Gastroesophageal sphincter (tissue), 4 donors: ENCODE measurements at regions not wholly inside any gene's neighbourhood (a gene's known extent, or its start where the extent isn't known, plus 50 kb on each side); places are given as distances from the start of the nearest gene placed in this dataset.

Experiments used
- ATAC-seq: fragments of 150-250 bp; one replicate; pipeline ENCODE4 v1.9.1; 2016; ENCODE audit warnings: mild to moderate bottlenecking, moderate library complexity
- H3K27ac ChIP-seq, 4 donors: fragments of 200-600 bp; sonication (generic) in 3 of 4; 1 replicate in 3 of 4; 2 replicates in 1 of 4; pipeline ENCODE4 v1.5.1; 2016 to 2019
- H3K27me3 ChIP-seq: fragments of 200-600 bp; sonication (generic); one replicate; pipeline ENCODE4 v1.5.1; 2019
- H3K36me3 ChIP-seq, 2 donors: fragments of 200-600 bp; sonication (generic); one replicate each; pipeline ENCODE4 v1.5.1; 2019; ENCODE audit warnings: control low read depth in 1 of 2
- H3K4me1 ChIP-seq, 3 donors: fragments of 200-600 bp; sonication (generic); 1 replicate in 2 of 3; 2 replicates in 1 of 3; pipeline ENCODE4 v1.5.1; 2016 to 2019; ENCODE audit warnings: control low read depth in 2 of 3
- H3K4me3 ChIP-seq, 2 donors: fragments of 200-600 bp; sonication (generic); one replicate each; pipeline ENCODE4 v1.5.1; 2019; ENCODE audit warnings: mild to moderate bottlenecking in 1 of 2, moderate library complexity in 1 of 2
- H3K9me3 ChIP-seq, 3 donors: fragments of 200-600 bp; sonication (generic); one replicate each; pipeline ENCODE4 v1.5.1; 2017 to 2019; ENCODE audit warnings: control low read depth in 2 of 3
- CTCF ChIP-seq, 4 experiments: fragments of 200-600 bp in 2 of 4; fragments of 450-650 bp in 2 of 4; sonication (generic) in 1 of 4; IDR thresholded peaks; one replicate each; pipeline ENCODE4 v1.5.1; 2017 to 2019; ENCODE audit warnings: antibody characterized with exemption in 4 of 4, mild to moderate bottlenecking in 2 of 4, moderate library complexity in 2 of 4
- EP300 ChIP-seq: sonication (generic); formaldehyde crosslinking; IDR thresholded peaks from one replicate; pipeline ENCODE4 v1.6.1; 2017; ENCODE audit warnings: antibody characterized with exemption, mild to moderate bottlenecking
- POLR2A ChIP-seq, 2 donors: fragments of 450-650 bp; IDR thresholded peaks; one replicate each; pipeline ENCODE4 v1.6.1; 2017; ENCODE audit warnings: antibody characterized with exemption in 2 of 2, mild to moderate bottlenecking in 2 of 2, moderate library complexity in 1 of 2
- POLR2AphosphoS5 ChIP-seq: sonication (generic); formaldehyde crosslinking; IDR thresholded peaks from one replicate; pipeline ENCODE4 v1.6.1; 2017; ENCODE audit warnings: antibody characterized with exemption
- WGBS, 2 donors: methylation state at CpG; one replicate each; pipeline ENCODE4 v1.1.5; 2018; ENCODE audit warnings: low coverage in 1 of 2; 5-methylcytosine and 5-hydroxymethylcytosine counted together

GRCh38 chr1:185681034-185681633 is 53.1 kb upstream of the HMCN1 start:
- Histone ChIP-seq H3K27ac (no peak overlapping the region), H3K27me3 (no peaks in the 10 kb centered on the region), H3K9me3 (no peaks in the 10 kb centered on the region), H3K4me1 (no peaks in the 10 kb centered on the region), H3K36me3 (no peaks in the 10 kb centered on the region), H3K4me3 (no peak overlapping the region)
- 50 to 83% methylated on average over 1 to 2 of the region's 2 CpGs for WGBS, 2 donors
- ATAC-seq: no peak
- TF ChIP-seq CTCF (IDR thresholded peaks at IDR 0.05) (peak in 2 of 4 experiments; percentile 30 to 53), EP300 (no peak)

GRCh38 chr1:185680453-185680852 is 53.7 kb upstream of the HMCN1 start:
- H3K9me3 ChIP-seq: no peaks in the 10 kb centered on the region
- TF ChIP-seq POLR2AphosphoS5: no peak
- no peak for TF ChIP-seq CTCF (IDR thresholded peaks at IDR 0.05)
- no peak for TF ChIP-seq POLR2A (IDR thresholded peaks at IDR 0.05)
- TF ChIP-seq EP300: no peak
- no peaks in the 10 kb centered on the region for H3K4me1 ChIP-seq
- H3K27me3 ChIP-seq: no peaks in the 10 kb centered on the region
- H3K36me3 ChIP-seq: no peaks in the 10 kb centered on the region
- H3K27ac ChIP-seq: no peak overlapping the region
- WGBS, 2 donors: 51% methylated on average over 4 of the region's 4 CpGs; no CpG with 5 or more reads in 1 of the 2 donors
- H3K4me3 ChIP-seq: no peak overlapping the region
- ATAC-seq: no peak

- H3K9me3 ChIP-seq: no peaks in the 10 kb centered on the region
- TF ChIP-seq POLR2AphosphoS5: no peak
- no peak for ATAC-seq
- H3K4me3 ChIP-seq: no peak overlapping the region
- H3K4me1 ChIP-seq: no peaks in the 10 kb centered on the region
- H3K36me3 ChIP-seq: no peaks in the 10 kb centered on the region
- no peak overlapping the region for H3K27ac ChIP-seq
- WGBS, 2 donors: 70 to 75% methylated on average over 3 to 5 of the region's 5 CpGs
- no peaks in the 10 kb centered on the region for H3K27me3 ChIP-seq
These were observed 55.0 kb upstream of the HMCN1 start for GRCh38 chr1:185679220-185679619.

- H3K36me3 ChIP-seq: no peaks in the 10 kb centered on the region
- no peak for ATAC-seq
- H3K9me3 ChIP-seq: no peaks in the 10 kb centered on the region
- 93 to 100% methylated on average over 1 of the region's 1 CpG for WGBS, 2 donors
- H3K4me1 ChIP-seq: no peaks in the 10 kb centered on the region
- no peak overlapping the region for H3K4me3 ChIP-seq
- H3K27ac ChIP-seq: no peak overlapping the region
- TF ChIP-seq CTCF (IDR thresholded peaks at IDR 0.05) (no peak), EP300 (no peak), POLR2AphosphoS5 (no peak), POLR2A (IDR thresholded peaks at IDR 0.05) (no peak)
- H3K27me3 ChIP-seq: no peaks in the 10 kb centered on the region
These were observed 57.2 kb upstream of the HMCN1 start for GRCh38 chr1:185676969-185677368.

- WGBS, 2 donors: 23 to 48% methylated on average over 5 of the region's 5 CpGs
- ATAC-seq: no peak
- H3K4me3 ChIP-seq: no peak overlapping the region
- H3K36me3 ChIP-seq: no peaks in the 10 kb centered on the region
- no peaks in the 10 kb centered on the region for H3K4me1 ChIP-seq
- no peaks in the 10 kb centered on the region for H3K9me3 ChIP-seq
- no peak overlapping the region for H3K27ac ChIP-seq
- H3K27me3 ChIP-seq: no peaks in the 10 kb centered on the region
- TF ChIP-seq POLR2A (IDR thresholded peaks at IDR 0.05): no peak
- TF ChIP-seq EP300: no peak
- no peak for TF ChIP-seq POLR2AphosphoS5
- TF ChIP-seq CTCF (IDR thresholded peaks at IDR 0.05): no peak
These were observed 60.0 kb upstream of the HMCN1 start for GRCh38 chr1:185674201-185674600.
